KOPT-K1 (cell line): ENCODE measurements at regions not wholly inside any gene's neighbourhood (a gene's known extent, or its start where the extent isn't known, plus 50 kb on each side); places are given as distances from the start of the nearest gene placed in this dataset.

Source experiments
- H3K27ac ChIP-seq: fragments of 200-600 bp; sonication (generic); 2 replicates; pipeline ENCODE4 v1.5.1; 2016; ENCODE audit warnings: antibody characterized with exemption, mild to moderate bottlenecking, low read depth, low read length; ENCODE audit not compliant: poor library complexity, severe bottlenecking
- H3K36me3 ChIP-seq: fragments of 200-600 bp; sonication (generic); 2 replicates; pipeline ENCODE4 v1.5.1; 2017; ENCODE audit warnings: antibody characterized with exemption, mild to moderate bottlenecking, low read length, moderate library complexity; ENCODE audit not compliant: insufficient read depth
- H3K9me3 ChIP-seq: fragments of 200-600 bp; sonication (generic); 2 replicates; pipeline ENCODE4 v1.5.1; 2017; ENCODE audit warnings: antibody characterized with exemption, low read length, mild to moderate bottlenecking; ENCODE audit not compliant: insufficient read depth, poor library complexity, severe bottlenecking

GRCh38 chr13:27673911-27674310 lies 52.2 kb downstream of the POLR1D start:
- H3K9me3 ChIP-seq, result peaks cover 4% of the 10 kb centered on the region
- H3K36me3 ChIP-seq, result no peaks in the 10 kb centered on the region
- no peak overlapping the region for H3K27ac ChIP-seq

GRCh38 chr13:27678306-27679040 lies 56.8 kb downstream of the POLR1D start:
- Histone ChIP-seq H3K9me3 (peaks cover 6% of the 10 kb centered on the region), H3K36me3 (no peaks in the 10 kb centered on the region), H3K27ac (no peak overlapping the region)

GRCh38 chr13:27679396-27679795 lies 57.7 kb downstream of the POLR1D start:
- no peaks in the 10 kb centered on the region for H3K36me3 ChIP-seq
- peaks cover 6% of the 10 kb centered on the region for H3K9me3 ChIP-seq
- H3K27ac ChIP-seq, result no peak overlapping the region

- Histone ChIP-seq H3K27ac (no peak overlapping the region), H3K36me3 (no peaks in the 10 kb centered on the region), H3K9me3 (peaks cover 6% of the 10 kb centered on the region)
These were observed 58.2 kb downstream of the POLR1D start for GRCh38 chr13:27679896-27680295.

DNA sequence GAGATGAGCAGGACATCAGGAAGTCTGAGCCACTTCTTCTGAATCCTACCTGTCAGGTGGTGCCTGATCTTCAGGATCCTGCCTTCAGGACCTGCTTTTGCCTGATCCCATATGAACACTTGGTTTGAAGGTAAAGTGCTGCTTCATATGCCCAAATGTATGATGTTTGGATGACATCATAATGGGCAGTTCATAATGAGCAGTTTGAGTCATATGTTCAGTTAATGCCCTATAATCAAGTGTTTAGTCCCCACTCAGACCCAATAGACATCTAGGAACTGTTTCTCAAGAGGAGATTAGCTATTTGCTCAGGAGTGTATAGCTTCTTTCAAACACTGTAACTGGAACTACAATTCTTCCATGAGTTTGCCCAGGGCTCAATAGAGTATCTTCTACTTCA lies 58.8 kb downstream of the POLR1D start:
- Histone ChIP-seq H3K27ac (no peak overlapping the region), H3K36me3 (no peaks in the 10 kb centered on the region), H3K9me3 (peaks cover 6% of the 10 kb centered on the region)

DNA sequence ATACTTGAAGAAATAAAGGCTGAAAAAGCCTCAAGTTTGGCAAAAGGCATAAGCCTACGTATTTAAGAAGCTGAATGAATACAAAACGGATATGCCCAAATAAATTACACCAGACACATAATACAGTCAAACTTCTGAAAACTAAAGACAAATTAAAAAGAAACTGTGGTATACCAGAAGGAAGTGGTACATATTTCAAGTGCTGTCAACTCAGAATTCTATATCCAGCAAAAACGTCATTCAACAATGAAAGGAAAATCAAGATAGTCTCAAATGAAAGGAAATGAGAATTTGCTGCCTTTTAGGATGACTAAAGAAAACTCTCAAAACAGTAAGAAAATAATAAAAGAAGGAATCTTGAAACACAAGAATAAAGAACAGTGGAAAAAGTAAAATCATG lies 69.5 kb downstream of the POLR1D start:
- H3K27ac ChIP-seq, result no peak overlapping the region
- peaks cover 19% of the 10 kb centered on the region for H3K9me3 ChIP-seq
- no peaks in the 10 kb centered on the region for H3K36me3 ChIP-seq

DNA sequence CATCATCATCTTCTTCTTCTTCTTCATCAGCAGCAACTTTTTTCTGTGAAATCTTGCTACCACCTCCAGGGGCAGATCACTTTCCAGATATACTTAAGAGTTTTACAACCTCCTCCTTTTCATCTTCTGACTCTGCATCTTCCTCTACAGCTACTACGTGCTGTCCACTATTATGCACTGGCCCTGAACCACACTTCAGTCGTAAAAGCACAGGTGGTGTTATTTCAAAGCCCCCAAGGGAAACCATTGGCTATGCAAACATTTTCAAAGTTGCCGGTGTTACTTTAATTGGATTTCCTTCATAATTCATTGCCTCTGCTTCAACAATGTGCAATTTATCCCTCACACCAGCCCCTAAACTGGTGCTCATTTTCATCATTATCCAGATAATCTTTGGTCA lies 75.0 kb downstream of the POLR1D start:
- Histone ChIP-seq H3K27ac (no peak overlapping the region), H3K36me3 (no peaks in the 10 kb centered on the region), H3K9me3 (peaks cover 10% of the 10 kb centered on the region)

DNA sequence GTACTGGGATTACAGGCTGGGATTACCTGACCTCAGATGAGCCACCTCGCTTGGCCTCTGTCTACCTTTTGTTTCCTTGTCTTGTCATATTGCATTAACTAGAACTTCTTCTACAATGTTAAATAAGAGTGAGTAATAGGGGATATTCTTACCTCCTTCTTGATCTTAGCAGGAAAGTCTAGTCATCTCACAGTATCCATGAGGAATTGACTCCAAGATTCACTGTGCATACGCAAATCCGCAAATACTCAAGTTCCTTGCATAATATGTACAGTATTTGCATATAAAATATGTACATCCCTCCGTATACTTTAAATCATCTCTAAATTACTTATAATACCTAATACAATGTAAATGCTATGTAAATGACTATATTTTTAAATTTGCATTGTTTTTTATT lies 78.3 kb downstream of the POLR1D start:
- Histone ChIP-seq H3K36me3 (no peaks in the 10 kb centered on the region), H3K9me3 (peaks cover 32% of the 10 kb centered on the region), H3K27ac (no peak overlapping the region)

DNA sequence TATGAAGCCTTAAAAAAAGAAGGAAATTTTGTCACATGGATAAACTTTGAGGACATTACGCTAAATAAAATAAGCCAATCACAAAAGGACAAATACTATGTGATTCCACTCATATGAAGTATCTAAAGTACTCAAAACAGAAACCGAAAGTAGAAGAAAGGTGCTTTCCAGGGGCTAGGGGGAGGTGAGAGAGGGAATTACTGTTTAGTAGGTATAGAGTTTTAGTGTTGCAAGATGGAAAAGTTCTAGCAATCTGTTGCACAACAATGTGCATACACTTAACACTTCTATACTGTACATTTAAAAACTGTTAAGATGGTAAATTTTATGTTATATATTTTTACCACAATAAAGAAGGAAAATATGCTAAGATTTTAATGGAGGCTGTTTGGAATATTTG lies 83.0 kb downstream of the POLR1D start:
- no peak overlapping the region for H3K27ac ChIP-seq
- H3K36me3 ChIP-seq, result no peaks in the 10 kb centered on the region
- H3K9me3 ChIP-seq, result peaks cover 37% of the 10 kb centered on the region

- H3K36me3 ChIP-seq, result no peaks in the 10 kb centered on the region
- no peak overlapping the region for H3K27ac ChIP-seq
- peaks cover 14% of the 10 kb centered on the region for H3K9me3 ChIP-seq
These were observed 84.0 kb upstream of the GSX1 start for GRCh38 chr13:27708325-27708724.

DNA sequence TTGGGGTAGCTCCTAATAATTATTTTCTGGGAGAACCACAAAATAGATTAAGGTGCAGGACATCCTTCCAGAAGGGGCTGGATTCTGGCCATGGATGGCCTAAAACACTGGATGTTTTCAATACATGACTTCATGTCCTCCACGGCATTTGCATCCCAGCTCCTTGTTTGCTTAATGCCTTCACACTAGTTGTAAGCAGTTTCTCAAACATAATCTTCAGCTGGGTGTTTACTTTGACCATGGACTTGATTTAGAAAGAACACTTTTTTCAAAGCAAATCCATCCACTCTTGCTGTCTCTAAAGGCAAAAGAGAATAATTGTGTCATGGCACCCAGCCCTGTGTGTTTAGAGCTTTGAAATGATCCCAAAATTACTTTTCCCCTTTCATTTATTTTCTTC lies 82.5 kb upstream of the GSX1 start:
- Histone ChIP-seq H3K27ac (no peak overlapping the region), H3K9me3 (peaks cover 5% of the 10 kb centered on the region), H3K36me3 (no peaks in the 10 kb centered on the region)

- no peaks in the 10 kb centered on the region for H3K36me3 ChIP-seq
- no peaks in the 10 kb centered on the region for H3K9me3 ChIP-seq
- H3K27ac ChIP-seq, result no peak overlapping the region
These were observed 79.9 kb upstream of the GSX1 start for GRCh38 chr13:27712421-27712820.

- H3K27ac ChIP-seq, result no peak overlapping the region
- H3K9me3 ChIP-seq, result no peaks in the 10 kb centered on the region
- H3K36me3 ChIP-seq, result no peaks in the 10 kb centered on the region
These were observed 78.5 kb upstream of the GSX1 start for GRCh38 chr13:27713767-27714166.

DNA sequence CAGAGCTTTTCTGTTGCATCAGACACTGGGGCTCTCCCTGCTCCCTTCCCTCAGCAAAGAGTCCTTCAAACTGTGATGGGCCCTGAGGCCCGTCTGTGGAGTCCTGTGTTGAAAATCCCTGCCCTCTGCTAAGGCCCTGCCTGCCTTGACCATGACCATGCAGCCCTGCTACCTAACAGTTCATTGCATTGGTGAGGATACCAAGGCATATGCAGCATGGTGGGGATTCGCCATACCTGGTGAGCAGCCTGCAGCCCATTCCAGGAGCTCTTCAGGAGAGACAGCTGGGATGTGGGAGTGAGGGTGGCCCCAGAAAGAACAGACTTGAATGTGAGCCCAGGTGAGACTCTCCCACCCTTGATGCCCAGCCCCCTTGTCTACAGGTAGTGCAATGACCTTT lies 70.6 kb upstream of the GSX1 start:
- Histone ChIP-seq H3K36me3 (no peaks in the 10 kb centered on the region), H3K9me3 (no peaks in the 10 kb centered on the region), H3K27ac (no peak overlapping the region)

GRCh38 chr13:27728271-27728670 lies 64.0 kb upstream of the GSX1 start:
- H3K36me3 ChIP-seq, result no peaks in the 10 kb centered on the region
- H3K27ac ChIP-seq, result no peak overlapping the region
- no peaks in the 10 kb centered on the region for H3K9me3 ChIP-seq

- H3K36me3 ChIP-seq, result no peaks in the 10 kb centered on the region
- no peaks in the 10 kb centered on the region for H3K9me3 ChIP-seq
- H3K27ac ChIP-seq, result peak overlapping the region; percentile 26
These were observed 62.1 kb upstream of the GSX1 start for GRCh38 chr13:27730191-27730590.
